SK-N-DZ (cell line): ENCODE measurements at regions not wholly inside any gene's neighbourhood (a gene's known extent, or its start where the extent isn't known, plus 50 kb on each side); places are given as distances from the start of the nearest gene placed in this dataset.

Experiments used
- DNase-seq: peaks from one replicate; pipeline ENCODE4 v3.0.0-alpha.2; 2015; ENCODE audit warnings: low spot score

GRCh38 chr9:23577611-23578010, 248.4 kb downstream of the ELAVL2 start:
- DNase-seq = no peak

- no peak for DNase-seq
Observed at GRCh38 chr9:23581931-23582330, 244.1 kb downstream of the ELAVL2 start.

- DNase-seq = no peak
Observed at GRCh38 chr9:23582836-23583235, 243.2 kb downstream of the ELAVL2 start.

- DNase-seq = peak; percentile 22
Observed at GRCh38 chr9:23586906-23587305, 239.1 kb downstream of the ELAVL2 start.

DNA sequence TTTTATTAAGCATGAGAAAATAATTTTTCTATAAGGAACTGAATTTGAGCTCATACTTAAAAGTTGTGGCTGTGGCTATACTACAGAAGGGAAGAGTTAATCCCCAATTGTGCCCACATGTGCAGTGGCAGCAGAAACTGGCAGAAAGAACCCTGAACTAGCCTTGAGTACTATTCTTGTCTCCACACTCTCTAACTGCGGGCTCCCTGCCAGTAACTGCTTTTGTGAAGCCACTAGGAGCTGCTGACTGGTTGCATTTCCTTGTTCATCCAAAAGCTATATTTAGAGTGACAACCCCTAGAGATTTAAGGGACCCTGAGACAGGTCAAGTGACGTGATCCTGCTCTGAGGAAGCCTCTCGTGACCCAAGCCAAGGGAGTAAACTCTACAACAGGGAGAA, 238.6 kb downstream of the ELAVL2 start:
- no peak for DNase-seq

DNA sequence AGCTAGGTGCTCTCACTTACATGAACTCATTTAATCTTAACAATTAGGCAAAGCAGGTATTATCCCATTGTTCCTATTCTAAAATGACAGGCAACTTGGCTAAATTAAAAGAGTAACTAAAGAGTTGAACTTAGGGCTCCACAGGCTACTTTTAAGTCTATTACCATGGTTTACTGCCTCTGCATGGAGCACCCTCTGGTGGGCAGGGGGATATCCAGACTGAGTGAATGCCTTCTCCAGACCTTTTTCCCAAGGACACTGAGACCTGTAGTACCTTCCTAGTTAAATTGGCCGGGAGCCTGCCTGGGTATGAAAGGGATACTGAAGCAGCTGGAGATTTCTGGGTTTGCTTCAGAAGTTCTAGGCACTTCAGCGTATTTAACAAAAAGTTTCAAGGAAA, 238.1 kb downstream of the ELAVL2 start:
- no peak for DNase-seq

GRCh38 chr9:23590276-23591000, 235.6 kb downstream of the ELAVL2 start:
- no peak for DNase-seq

DNA sequence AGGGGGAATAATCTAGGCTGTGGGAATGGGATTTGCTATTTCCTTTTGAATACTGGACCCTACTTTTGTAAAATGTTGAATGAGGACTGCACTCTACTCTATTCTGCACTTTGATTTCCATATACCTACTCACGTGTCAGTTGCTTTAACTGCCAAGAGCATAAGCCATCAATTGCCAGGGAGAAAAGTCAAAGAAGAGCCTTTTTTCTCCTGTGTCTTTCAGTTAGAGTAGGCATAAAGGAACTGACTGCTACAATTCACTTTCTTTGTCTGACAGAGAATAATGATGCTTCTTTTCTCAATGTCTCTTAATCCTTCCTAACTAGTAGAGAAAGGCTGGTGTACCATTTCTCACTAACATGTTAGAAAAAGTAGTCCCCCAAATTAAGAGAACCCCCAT, 231.6 kb downstream of the ELAVL2 start:
- no peak for DNase-seq

DNA sequence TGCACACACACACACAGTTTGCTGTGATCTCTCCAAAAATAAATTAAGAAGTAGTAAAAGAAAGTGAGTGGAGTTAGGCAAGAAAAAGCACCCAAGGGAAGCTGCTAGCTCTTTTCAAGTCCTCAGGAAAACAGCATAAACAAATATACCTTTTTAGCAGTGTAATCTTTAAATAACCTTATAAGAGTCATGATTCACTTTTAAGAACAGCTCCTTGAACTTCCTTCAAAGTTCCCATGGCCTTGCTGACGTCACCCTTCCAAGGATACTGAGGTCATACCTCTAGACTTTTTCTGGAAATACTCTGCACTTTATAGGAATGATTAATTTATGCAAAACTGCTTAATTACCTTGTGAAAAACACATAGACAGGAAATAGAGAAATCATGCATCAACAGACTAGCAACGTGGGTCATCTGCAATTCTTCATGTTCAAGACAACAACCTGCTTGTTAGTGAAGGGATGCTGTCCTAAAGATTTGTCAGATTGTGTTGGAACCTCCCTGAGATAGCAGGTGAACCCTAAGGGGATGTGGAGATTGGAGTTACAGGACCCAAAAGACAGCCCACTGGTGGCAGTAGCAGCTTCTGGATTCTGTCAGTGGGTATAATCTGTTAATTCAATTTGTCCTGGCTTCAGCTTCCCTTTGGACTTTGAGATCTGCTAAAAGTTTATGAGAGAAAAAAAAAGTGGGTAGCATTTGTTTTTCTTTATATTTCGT, 229.0 kb downstream of the ELAVL2 start:
- DNase-seq = peak; percentile 33

- no peak for DNase-seq
Observed at GRCh38 chr9:23598994-23599393, 227.0 kb downstream of the ELAVL2 start.

DNA sequence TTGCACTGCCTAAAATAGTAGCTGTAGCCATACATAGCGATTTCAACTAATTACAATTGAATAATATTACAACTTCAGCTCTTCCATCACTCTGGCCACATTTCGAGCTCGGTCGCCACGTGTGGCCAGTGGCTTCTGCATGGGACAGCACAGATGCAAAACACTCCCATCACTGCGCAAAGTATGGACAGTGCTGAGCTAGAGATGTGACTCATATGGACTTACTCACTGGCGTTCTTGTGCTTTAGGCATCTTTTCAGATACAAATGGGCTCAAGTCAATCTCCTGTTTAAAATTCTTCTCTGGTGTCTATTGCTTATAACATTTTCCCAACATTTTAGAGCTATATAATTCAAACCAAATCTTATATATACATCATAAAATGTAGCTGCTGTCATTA, 222.7 kb downstream of the ELAVL2 start:
- DNase-seq = no peak

DNA sequence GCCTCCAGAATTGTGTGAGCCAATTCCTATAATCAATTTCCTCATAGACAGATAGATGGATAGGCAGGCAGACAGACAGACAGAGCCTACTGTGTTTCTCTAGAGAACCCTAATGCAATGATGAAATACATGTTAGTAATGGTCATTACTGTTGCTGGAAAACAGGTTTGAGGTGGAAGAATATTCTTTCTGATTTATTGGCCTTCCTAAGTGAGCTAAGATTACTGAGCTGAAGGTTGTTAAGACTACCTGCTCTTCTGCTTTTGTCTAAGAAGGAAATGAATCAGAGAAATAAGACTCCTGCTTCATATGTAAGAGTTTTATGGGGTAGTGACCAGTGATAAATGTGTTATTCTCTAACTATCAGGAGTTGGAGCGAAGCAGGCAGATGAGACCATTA, 219.9 kb downstream of the ELAVL2 start:
- no peak for DNase-seq

- DNase-seq = no peak
Observed at GRCh38 chr9:23608456-23608855, 217.6 kb downstream of the ELAVL2 start.

DNA sequence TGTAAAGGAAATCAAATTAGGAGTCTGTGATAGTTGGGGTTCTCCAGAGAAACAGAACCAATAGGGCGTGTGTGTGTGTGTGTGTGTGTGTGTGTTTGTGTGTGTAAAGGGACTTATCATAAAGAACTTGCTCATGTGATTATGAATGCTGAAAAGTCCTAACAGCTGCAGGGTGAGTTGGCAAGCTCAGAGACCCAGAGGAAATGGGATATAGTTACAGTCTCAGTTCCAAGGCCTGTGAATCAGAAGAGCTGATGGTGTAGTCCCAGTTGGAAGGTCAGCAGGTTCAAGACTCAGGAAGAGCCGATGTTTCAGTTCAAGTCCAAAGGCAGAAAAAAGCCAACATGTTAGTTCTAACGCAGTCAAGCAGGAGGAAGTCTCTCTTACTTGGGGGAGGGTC, 214.2 kb downstream of the ELAVL2 start:
- DNase-seq = no peak

DNA sequence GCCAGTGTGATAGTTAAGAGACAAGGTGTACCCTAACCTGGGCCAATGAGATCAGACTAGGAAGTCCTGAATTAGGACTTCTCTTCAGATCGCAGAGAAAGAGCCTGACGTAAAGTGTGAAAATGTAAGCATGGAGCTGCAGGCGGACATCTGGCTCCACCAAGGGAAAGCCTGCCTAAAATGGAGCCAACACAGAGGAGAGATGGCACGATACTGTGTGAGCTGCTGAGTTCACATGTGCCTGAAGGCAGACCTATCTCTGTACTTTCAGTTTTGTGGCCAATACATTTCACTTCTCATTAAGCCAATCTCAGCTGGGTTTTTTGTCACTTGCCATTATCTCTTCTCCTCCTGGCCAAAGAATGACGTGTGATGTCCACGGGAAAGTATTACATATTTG, 210.5 kb downstream of the ELAVL2 start:
- no peak for DNase-seq

GRCh38 chr9:23621188-23621587, 204.9 kb downstream of the ELAVL2 start:
- DNase-seq = no peak

GRCh38 chr9:23621924-23622323, 204.1 kb downstream of the ELAVL2 start:
- DNase-seq = no peak

GRCh38 chr9:23622396-23622795, 203.6 kb downstream of the ELAVL2 start:
- no peak for DNase-seq

- DNase-seq = no peak
Observed at GRCh38 chr9:23630488-23630887, 195.6 kb downstream of the ELAVL2 start.

DNA sequence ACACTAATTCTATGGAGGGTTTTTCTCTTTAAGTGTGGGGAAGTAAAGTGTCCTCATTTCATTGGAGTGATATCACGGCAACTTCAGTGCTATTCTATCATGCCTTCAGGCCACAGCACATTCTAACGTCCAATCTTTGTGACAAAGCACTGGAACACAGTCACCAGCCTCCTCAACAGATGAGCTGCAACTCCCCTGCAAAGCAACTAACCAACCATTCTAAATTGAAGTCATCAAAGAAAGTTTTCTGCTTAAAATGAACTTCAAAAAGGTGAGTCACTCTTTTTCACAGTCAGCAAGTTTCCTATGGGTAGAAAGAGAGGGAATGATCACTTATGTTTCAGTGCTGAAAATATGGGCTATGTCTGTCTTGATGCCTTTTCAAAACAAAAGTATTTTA, 190.8 kb downstream of the ELAVL2 start:
- no peak for DNase-seq

GRCh38 chr9:23636199-23636598, 189.8 kb downstream of the ELAVL2 start:
- no peak for DNase-seq

DNA sequence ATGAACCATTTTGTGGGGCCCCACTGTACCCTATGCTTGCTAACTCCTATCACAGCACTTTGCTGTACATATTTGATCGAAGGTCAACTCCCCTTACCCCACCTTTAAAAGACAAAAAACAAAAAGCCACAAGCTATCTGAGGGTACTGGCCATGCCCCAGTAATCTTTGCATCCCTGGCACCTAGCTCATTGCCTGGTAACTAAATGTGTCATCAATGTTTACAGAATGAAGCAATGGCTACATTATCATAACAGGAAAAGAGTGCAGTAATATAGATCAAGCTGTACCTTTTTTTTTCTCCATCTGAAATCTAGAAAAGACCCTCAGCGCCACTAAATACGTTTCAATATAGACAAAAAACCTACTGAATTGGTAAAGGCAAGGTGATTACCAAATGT, 188.0 kb downstream of the ELAVL2 start:
- no peak for DNase-seq

DNA sequence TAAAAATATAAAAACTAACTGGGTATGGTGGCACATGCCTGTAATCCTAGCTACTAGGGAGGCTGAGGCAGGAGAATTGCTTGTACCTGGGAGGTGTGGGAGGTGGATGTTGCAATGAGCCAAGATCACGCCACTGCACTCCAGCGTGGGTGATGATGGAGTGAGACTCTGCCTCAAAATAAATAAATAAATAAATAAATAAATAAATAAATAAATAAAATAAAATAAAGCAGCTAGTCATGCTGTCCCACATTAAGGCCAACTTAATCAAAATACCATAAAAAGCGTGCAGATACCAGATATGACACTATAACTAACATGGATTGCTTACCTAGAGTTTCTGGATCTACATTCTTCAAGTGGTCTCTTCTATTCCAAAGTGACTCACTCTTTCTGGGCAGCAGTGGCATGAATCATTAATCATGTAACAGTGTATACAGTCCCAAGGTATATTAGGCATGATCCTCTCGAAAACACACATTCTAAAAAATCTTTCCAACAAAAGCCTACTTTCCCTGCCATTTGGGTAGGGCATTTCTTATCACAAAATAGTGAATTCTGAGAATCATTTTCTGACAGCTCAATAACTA, 187.1 kb downstream of the ELAVL2 start:
- no peak for DNase-seq
